ENCODE measurements at regions not wholly inside any gene's neighbourhood (a gene's known extent, or its start where the extent isn't known, plus 50 kb on each side); places are given as distances from the start of the nearest gene placed in this dataset.
"Not testable (repeated sequence)": the region's sequence is repeated elsewhere in the genome, so short reads cannot be mapped to it uniquely, and the experiment has no call there.

- FAIRE-seq; H3K9ac ChIP-seq (ENCODE audit: control insufficient read depth, insufficient read depth, low read length); H3K4me1 ChIP-seq (ENCODE audit: control insufficient read depth, insufficient read depth, low read length); SMC1A ChIA-PET (ENCODE audit: uncharacterized antibody, unreplicated experiment); POLR2A ChIA-PET; H3K4me3 ChIP-seq; BruUV-seq (replicated peaks); H3K79me2 ChIP-seq (ENCODE audit: control insufficient read depth, insufficient read depth, low read length); H2AFZ ChIP-seq (ENCODE audit: control insufficient read depth, low read depth, low read length); H3K9me3 ChIP-seq (replicated peaks; ENCODE audit: control insufficient read depth, insufficient read depth, low read length); H4K20me1 ChIP-seq (ENCODE audit: control insufficient read depth, insufficient read depth); ATAC-seq; H3K36me3 ChIP-seq (ENCODE audit: control insufficient read depth in 2 of 2, insufficient read depth in 2 of 2, low read length in 1 of 2); H3K27me3 ChIP-seq (replicated peaks in 1 of 2; ENCODE audit: control insufficient read depth in 2 of 2, insufficient read depth in 2 of 2, low read length in 1 of 2); RAD21 ChIA-PET (ENCODE audit: unreplicated experiment); H3K27ac ChIP-seq (ENCODE audit: control insufficient read depth, insufficient read depth); intact Hi-C loops (cut with micrococcal nuclease; ENCODE audit: unreplicated experiment); DNase-seq (ENCODE audit: low read depth, low spot score); CTCF ChIA-PET; in situ Hi-C loops (cut with MboI); H3K4me2 ChIP-seq (ENCODE audit: control insufficient read depth, insufficient read depth): not testable (repeated sequence)
- 80% methylated on average over 3 of the region's 4 CpGs for WGBS (ENCODE audit: insufficient coverage, insufficient replicate concordance, low lambda C conversion rate, missing lambda C conversion rate)
These were observed 186.9 kb downstream of the ADRA2C start for GRCh38 chr4:3953140-3953489.

DNA sequence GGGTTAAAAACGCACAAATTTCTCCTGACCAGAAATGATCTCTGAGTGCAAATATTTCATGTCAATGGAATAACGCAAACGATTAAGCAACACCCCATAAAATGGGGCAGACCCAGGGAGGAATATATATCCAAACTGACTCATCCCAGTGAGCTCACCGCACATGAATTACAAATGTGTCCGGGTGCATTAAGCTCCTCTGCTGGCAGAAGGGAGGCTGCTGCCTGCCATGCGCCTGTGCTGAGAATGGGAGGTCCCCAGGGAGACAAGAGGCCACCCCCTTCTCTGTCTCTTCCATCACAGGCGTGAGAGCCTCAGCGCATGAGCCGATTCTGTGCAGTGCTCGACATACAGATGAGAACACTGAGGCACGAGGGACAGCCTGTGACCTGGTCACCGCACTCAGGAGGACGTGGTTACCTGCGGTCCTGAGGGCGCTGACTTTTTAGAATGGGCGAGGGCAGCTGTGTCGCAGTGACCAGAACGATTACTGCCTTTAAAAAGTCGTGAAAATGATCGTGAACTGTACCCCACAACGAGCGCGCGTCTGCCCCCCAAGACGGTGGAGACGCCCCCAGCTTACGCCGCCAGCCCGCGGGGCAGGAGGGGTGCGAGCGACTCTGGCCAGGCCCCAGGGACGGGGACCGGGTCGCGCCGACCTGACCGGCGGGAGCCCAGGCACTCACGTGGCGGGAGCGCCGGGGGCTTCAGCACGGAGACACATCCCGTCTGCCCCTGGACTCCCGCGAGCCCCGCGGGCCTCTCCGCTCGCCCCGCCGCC is 188.5 kb downstream of the ADRA2C start:
- Histone ChIP-seq H3K4me3 (peak overlapping the region; percentile 76), H3K4me2 (ENCODE audit: control insufficient read depth, insufficient read depth) (peak overlapping the region; percentile 65), H3K27ac (ENCODE audit: control insufficient read depth, insufficient read depth) (peak overlapping the region; percentile 39; the same call in 1 of the 2 replicates), H2AFZ (ENCODE audit: control insufficient read depth, low read depth, low read length) (peak overlapping the region; percentile 62), H3K9ac (ENCODE audit: control insufficient read depth, insufficient read depth, low read length) (peak overlapping the region; percentile 62)
- in situ Hi-C loops (cut with MboI); H4K20me1 ChIP-seq (ENCODE audit: control insufficient read depth, insufficient read depth); H3K4me1 ChIP-seq (ENCODE audit: control insufficient read depth, insufficient read depth, low read length); SMC1A ChIA-PET (ENCODE audit: uncharacterized antibody, unreplicated experiment); ATAC-seq; H3K27me3 ChIP-seq (replicated peaks in 1 of 2; ENCODE audit: control insufficient read depth in 2 of 2, insufficient read depth in 2 of 2, low read length in 1 of 2); H3K79me2 ChIP-seq (ENCODE audit: control insufficient read depth, insufficient read depth, low read length); intact Hi-C loops (cut with micrococcal nuclease; ENCODE audit: unreplicated experiment); FAIRE-seq; RAD21 ChIA-PET (ENCODE audit: unreplicated experiment); POLR2A ChIA-PET; H3K36me3 ChIP-seq (ENCODE audit: control insufficient read depth in 2 of 2, insufficient read depth in 2 of 2, low read length in 1 of 2); H3K9me3 ChIP-seq (replicated peaks; ENCODE audit: control insufficient read depth, insufficient read depth, low read length): not testable (repeated sequence)
- BruUV-seq (replicated peaks): TSS peak; percentile 75
- peak; percentile 84; the same call in 1 of the 2 replicates for TF ChIP-seq NKRF (conservative IDR thresholded peaks at IDR 0.05)
- TF ChIP-seq MEF2B (IDR thresholded peaks at IDR 0.05; ENCODE audit: partially characterized antibody, poor library complexity, severe bottlenecking): peak; percentile 93
- 0 out of 2 replicates have a peak, but pooled peaks have one; percentile 15 for TF ChIP-seq IKZF1 (conservative IDR thresholded peaks at IDR 0.05)
- TF ChIP-seq BHLHE40 (IDR thresholded peaks at IDR 0.05; ENCODE audit: borderline replicate concordance in 1 of 2, low read depth in 2 of 2, low read length in 1 of 2): peak in 1 of 2 experiments; percentile 75; a peak in 2 of 4 replicates
- TF ChIP-seq POLR2A (IDR thresholded peaks at IDR 0.05; ENCODE audit: low read depth, low read length): peak; percentile 67
- 0 out of 2 replicates have a peak, but pooled peaks have one; percentile 32 for TF ChIP-seq GATAD2B (conservative IDR thresholded peaks at IDR 0.05; ENCODE audit: low read depth)
- TF ChIP-seq RB1 (IDR thresholded peaks at IDR 0.05; ENCODE audit: borderline replicate concordance): 0 out of 2 replicates have a peak, but pooled peaks have one; percentile 36
- peak; percentile 54; the same call in 1 of the 2 replicates for TF ChIP-seq POLR2AphosphoS5 (IDR thresholded peaks at IDR 0.05; ENCODE audit: low read length)
- 0 out of 2 replicates have a peak, but pooled peaks have one; percentile 11 for TF ChIP-seq YY1 (IDR thresholded peaks at IDR 0.05; ENCODE audit: low read depth, low read length)
- DNase-seq (ENCODE audit: low read depth, low spot score): peak; percentile 36
- WGBS (ENCODE audit: insufficient coverage, insufficient replicate concordance, low lambda C conversion rate, missing lambda C conversion rate): 1% methylated on average over 46 of the region's 53 CpGs
- CTCF ChIA-PET: interaction anchor here (0.9 kb wide), 1 partner anchor 12 kb away, joined by 3 read pairs; no protein-coding TSS in a partner anchor

Data from GM12878 (cell line).